Esophagus squamous epithelium (tissue), 5 donors: ENCODE measurements at regions not wholly inside any gene's neighbourhood (a gene's known extent, or its start where the extent isn't known, plus 50 kb on each side); places are given as distances from the start of the nearest gene placed in this dataset.
A peak's percentile ranks its signal among the peaks of the same experiment; 100 is the strongest.

ENCODE experiments used
- DNase-seq: peaks from one replicate; lab custom pipeline; 2025; lab: John Stamatoyannopoulos, UW
- H3K27ac ChIP-seq, 4 donors: fragments of 200-600 bp; sonication (generic); one replicate each; pipeline ENCODE4 v1.5.1; 2016 to 2019; ENCODE audit warnings: mild to moderate bottlenecking in 1 of 4
- H3K27me3 ChIP-seq, 4 donors: fragments of 200-600 bp; sonication (generic); 1 replicate in 3 of 4; 2 replicates in 1 of 4; pipeline versions ENCODE4 v1.5.1 to v1.6.0; 2017 to 2021; ENCODE audit warnings: antibody characterized with exemption in 1 of 4
- H3K36me3 ChIP-seq, 3 donors: fragments of 200-600 bp; sonication (generic); one replicate each; pipeline ENCODE4 v1.5.1; 2016 to 2019
- H3K4me1 ChIP-seq, 3 donors: fragments of 200-600 bp; sonication (generic); one replicate each; pipeline ENCODE4 v1.5.1; 2017 to 2019
- H3K4me3 ChIP-seq, 4 donors: fragments of 200-600 bp; sonication (generic); 1 replicate in 3 of 4; 2 replicates in 1 of 4; pipeline ENCODE4 v1.5.1; 2016 to 2019; ENCODE audit warnings: mild to moderate bottlenecking in 2 of 4, moderate library complexity in 1 of 4
- H3K9me3 ChIP-seq, 3 donors: fragments of 200-600 bp; sonication (generic); one replicate each; pipeline ENCODE4 v1.5.1; 2016 to 2019
- CTCF ChIP-seq, 6 experiments: fragments of 450-650 bp in 4 of 6; fragments of 200-600 bp in 2 of 6; sonication (generic) in 2 of 6; IDR thresholded peaks; one replicate each; pipeline ENCODE4 v1.5.1; 2016 to 2019; ENCODE audit warnings: antibody characterized with exemption in 6 of 6, mild to moderate bottlenecking in 4 of 6, moderate library complexity in 4 of 6
- POLR2A ChIP-seq, 4 donors: fragments of 450-650 bp; IDR thresholded peaks; one replicate each; pipeline ENCODE4 v1.6.1; 2017; ENCODE audit warnings: antibody characterized with exemption in 4 of 4, mild to moderate bottlenecking in 4 of 4, moderate library complexity in 3 of 4
- WGBS, 2 donors: methylation state at CpG; one replicate each; pipeline ENCODE4 v1.1.5; 2018; 5-methylcytosine and 5-hydroxymethylcytosine counted together
- intact Hi-C: fragments of 100-400 bp; cut with DNase I; formaldehyde crosslinking; loops from one replicate; pipeline ENCODE4 v1.15.0; 2022
- donor health status: DM: yes; HTN: yes; CAD: no.

- H3K4me1 ChIP-seq = peaks cover 0 to 58% (median 12%) of the 10 kb centered on the region in 3 donors
- no peak overlapping the region for H3K4me3 ChIP-seq
- H3K36me3 ChIP-seq = no peaks in the 10 kb centered on the region
- intact Hi-C loops = no loop called here
- no peaks in the 10 kb centered on the region for H3K9me3 ChIP-seq
- no peak for TF ChIP-seq POLR2A (IDR thresholded peaks at IDR 0.05)
- no peak overlapping the region for H3K27ac ChIP-seq
- 16 to 21% methylated on average over 3 of the region's 3 CpGs for WGBS, 2 donors
- H3K27me3 ChIP-seq = no peaks in the 10 kb centered on the region
- DNase-seq = no peak
These were observed 228.5 kb downstream of the PCDH7 start for GRCh38 chr4:30948653-30949052.

GRCh38 chr4:30950737-30951136 lies 230.6 kb downstream of the PCDH7 start:
- Histone ChIP-seq H3K36me3 (no peaks in the 10 kb centered on the region), H3K4me3 (no peak overlapping the region), H3K9me3 (no peaks in the 10 kb centered on the region), H3K4me1 (peaks cover 0 to 53% (median 9%) of the 10 kb centered on the region in 3 donors), H3K27ac (peak overlapping the region in 1 of 4 donors; percentile 6), H3K27me3 (no peaks in the 10 kb centered on the region)
- DNase-seq = no peak
- TF ChIP-seq CTCF (IDR thresholded peaks at IDR 0.05) (no peak), POLR2A (IDR thresholded peaks at IDR 0.05) (no peak)
- 32 to 35% methylated on average over 3 of the region's 3 CpGs for WGBS, 2 donors
- intact Hi-C loops = no loop called here

- no peak for DNase-seq
- no peak overlapping the region for H3K27ac ChIP-seq
- no peaks in the 10 kb centered on the region for H3K36me3 ChIP-seq
- peaks cover 0 to 48% (median 7%) of the 10 kb centered on the region in 3 donors for H3K4me1 ChIP-seq
- TF ChIP-seq POLR2A (IDR thresholded peaks at IDR 0.05) (no peak), CTCF (IDR thresholded peaks at IDR 0.05) (no peak)
- intact Hi-C loops = no loop called here
- H3K27me3 ChIP-seq = no peaks in the 10 kb centered on the region
- H3K4me3 ChIP-seq = no peak overlapping the region
- H3K9me3 ChIP-seq = no peaks in the 10 kb centered on the region
- 36 to 38% methylated on average over 4 of the region's 4 CpGs for WGBS, 2 donors
These were observed 232.5 kb downstream of the PCDH7 start for GRCh38 chr4:30952526-30953219.

GRCh38 chr4:30953799-30954198 lies 233.6 kb downstream of the PCDH7 start:
- no peak overlapping the region for H3K27ac ChIP-seq
- WGBS, 2 donors = 83 to 100% methylated on average over 1 of the region's 1 CpG

GRCh38 chr4:30956916-30957315 lies 236.7 kb downstream of the PCDH7 start:
- Histone ChIP-seq H3K4me1 (peaks cover 0 to 12% (median 0%) of the 10 kb centered on the region in 3 donors), H3K4me3 (no peak overlapping the region)
- TF ChIP-seq POLR2A (IDR thresholded peaks at IDR 0.05) (no peak), CTCF (IDR thresholded peaks at IDR 0.05) (no peak)

More at GRCh38 chr4:30953799-30954198, 233.6 kb downstream of the PCDH7 start:
- no peaks in the 10 kb centered on the region for H3K9me3 ChIP-seq
- DNase-seq = no peak
- H3K27me3 ChIP-seq = no peaks in the 10 kb centered on the region
- H3K4me3 ChIP-seq = no peak overlapping the region
- TF ChIP-seq POLR2A (IDR thresholded peaks at IDR 0.05) (no peak), CTCF (IDR thresholded peaks at IDR 0.05) (no peak)
- no peaks in the 10 kb centered on the region for H3K36me3 ChIP-seq
- intact Hi-C loops = no loop called here
- peaks cover 0 to 38% (median 4%) of the 10 kb centered on the region in 3 donors for H3K4me1 ChIP-seq

More at GRCh38 chr4:30956916-30957315, 236.7 kb downstream of the PCDH7 start:
- Histone ChIP-seq H3K27ac (no peak overlapping the region), H3K36me3 (no peaks in the 10 kb centered on the region), H3K27me3 (no peaks in the 10 kb centered on the region), H3K9me3 (no peaks in the 10 kb centered on the region)
- intact Hi-C loops = no loop called here
- DNase-seq = no peak
- 77 to 82% methylated on average over 6 of the region's 6 CpGs for WGBS, 2 donors
